GM19193 (cell line): ENCODE measurements at regions not wholly inside any gene's neighbourhood (a gene's known extent, or its start where the extent isn't known, plus 50 kb on each side); places are given as distances from the start of the nearest gene placed in this dataset.

Experiments
- POLR2A ChIP-seq: IDR thresholded peaks from 4 replicates; pipeline ENCODE4 v1.6.1; 2011; ENCODE audit not compliant: insufficient read depth, insufficient read length; ENCODE audit errors: extremely low read depth

- no peak for TF ChIP-seq POLR2A
These were observed 505.6 kb upstream of the API5 start for GRCh38 chr11:42806191-42806590.

- no peak for TF ChIP-seq POLR2A
These were observed 499.4 kb upstream of the API5 start for GRCh38 chr11:42812361-42812760.

- TF ChIP-seq POLR2A = no peak
These were observed 498.8 kb upstream of the API5 start for GRCh38 chr11:42812960-42813359.

GRCh38 chr11:42816471-42816870 lies 495.3 kb upstream of the API5 start:
- no peak for TF ChIP-seq POLR2A

- no peak for TF ChIP-seq POLR2A
These were observed 492.7 kb upstream of the API5 start for GRCh38 chr11:42819126-42819525.

DNA sequence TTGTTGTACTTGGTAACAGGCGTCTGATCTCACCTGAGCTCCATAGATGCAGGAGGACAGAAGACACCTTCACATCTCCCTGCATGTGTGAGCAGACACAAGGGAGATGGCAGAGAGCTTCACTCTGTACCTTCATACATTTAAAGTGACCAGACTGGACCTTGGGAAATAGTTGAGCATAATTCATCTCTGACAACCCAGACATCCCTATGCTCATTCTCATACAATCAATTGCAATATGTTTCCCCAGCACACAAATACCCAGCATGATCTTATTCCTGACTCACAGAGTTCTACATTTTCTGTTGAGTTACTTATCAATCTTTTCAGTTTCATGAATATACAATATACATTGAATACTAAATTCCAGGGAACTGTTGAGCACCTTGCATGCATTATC lies 488.2 kb upstream of the API5 start:
- no peak for TF ChIP-seq POLR2A

- TF ChIP-seq POLR2A = no peak
These were observed 487.7 kb upstream of the API5 start for GRCh38 chr11:42824067-42824466.

DNA sequence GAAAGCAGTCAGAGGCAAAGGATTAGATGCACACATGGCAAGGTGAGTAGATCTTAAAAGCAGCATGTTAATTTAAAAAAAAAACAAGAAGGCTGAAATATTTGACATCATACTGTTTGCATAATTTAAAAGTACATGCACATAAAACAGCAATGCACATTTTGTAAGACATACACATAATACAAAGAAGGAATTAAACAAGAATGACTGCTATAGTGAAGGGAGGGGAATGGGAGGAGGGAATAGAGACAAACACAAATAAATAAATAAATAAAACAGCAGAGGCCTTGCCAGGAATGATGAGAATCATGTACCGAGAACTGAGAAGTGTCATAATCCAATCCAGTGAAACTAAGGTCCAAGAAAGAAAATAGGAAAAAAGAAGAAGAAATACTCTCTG lies 486.2 kb upstream of the API5 start:
- TF ChIP-seq POLR2A = no peak

- no peak for TF ChIP-seq POLR2A
These were observed 484.0 kb upstream of the API5 start for GRCh38 chr11:42827845-42828244.

DNA sequence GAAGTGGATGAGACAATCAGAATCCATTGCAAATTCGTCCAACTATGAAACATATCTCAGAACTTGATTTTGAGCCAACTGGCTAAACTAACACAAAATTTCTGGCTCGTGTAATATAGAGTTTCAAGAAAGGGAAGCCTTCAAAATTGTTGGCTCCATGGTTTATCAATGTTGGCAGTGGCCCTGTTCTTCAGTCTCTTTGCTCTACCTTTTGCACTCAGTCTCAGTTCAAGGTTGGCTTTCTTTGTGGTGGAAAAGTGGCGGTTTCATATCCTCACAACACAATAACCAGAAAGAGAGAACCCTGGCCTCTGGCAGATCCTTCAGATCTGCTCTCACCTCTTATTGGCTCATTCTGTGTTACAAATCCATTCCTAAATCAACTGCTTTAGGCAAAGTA lies 473.8 kb upstream of the API5 start:
- no peak for TF ChIP-seq POLR2A

GRCh38 chr11:42840176-42840829 lies 471.5 kb upstream of the API5 start:
- no peak for TF ChIP-seq POLR2A

DNA sequence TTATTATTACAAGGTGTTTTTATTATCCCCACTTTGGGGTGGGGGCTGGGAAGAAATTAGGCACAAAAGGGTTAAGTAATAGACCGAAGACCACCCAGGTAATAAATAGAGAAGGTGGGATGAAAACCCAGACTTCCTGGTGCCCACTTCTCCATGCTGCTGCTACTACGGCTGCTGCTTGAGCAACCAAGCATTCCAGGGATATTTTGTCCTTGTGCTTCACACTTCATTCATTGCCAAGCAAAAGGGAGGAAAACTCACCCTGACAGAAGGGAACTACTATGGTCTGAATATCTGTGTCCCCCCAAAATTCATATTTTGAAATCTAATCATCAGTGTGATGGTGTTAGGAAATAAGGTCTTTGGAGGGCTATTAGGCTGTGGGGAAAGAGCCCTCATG lies 470.9 kb upstream of the API5 start:
- no peak for TF ChIP-seq POLR2A

- no peak for TF ChIP-seq POLR2A
These were observed 470.2 kb upstream of the API5 start for GRCh38 chr11:42841556-42841955.

GRCh38 chr11:42849362-42849761 lies 462.4 kb upstream of the API5 start:
- no peak for TF ChIP-seq POLR2A

DNA sequence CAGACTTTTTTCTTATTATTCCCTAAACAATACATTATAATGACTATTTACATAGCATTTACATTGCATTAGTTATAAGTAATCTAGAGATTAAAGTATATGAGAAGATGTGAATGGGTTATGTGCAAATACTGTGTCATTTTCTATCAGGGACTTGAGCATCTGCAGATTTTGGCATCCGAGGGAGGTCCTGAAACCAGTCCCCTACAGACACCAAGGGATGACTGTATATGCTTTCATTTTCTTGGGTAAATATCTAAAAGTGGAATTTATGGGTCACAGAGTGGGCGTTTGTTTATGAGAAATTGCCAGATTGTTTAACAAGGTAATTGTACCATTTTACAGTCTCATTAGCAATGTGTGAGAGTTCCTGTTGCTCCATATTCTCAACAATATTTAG lies 454.5 kb upstream of the API5 start:
- TF ChIP-seq POLR2A = no peak

DNA sequence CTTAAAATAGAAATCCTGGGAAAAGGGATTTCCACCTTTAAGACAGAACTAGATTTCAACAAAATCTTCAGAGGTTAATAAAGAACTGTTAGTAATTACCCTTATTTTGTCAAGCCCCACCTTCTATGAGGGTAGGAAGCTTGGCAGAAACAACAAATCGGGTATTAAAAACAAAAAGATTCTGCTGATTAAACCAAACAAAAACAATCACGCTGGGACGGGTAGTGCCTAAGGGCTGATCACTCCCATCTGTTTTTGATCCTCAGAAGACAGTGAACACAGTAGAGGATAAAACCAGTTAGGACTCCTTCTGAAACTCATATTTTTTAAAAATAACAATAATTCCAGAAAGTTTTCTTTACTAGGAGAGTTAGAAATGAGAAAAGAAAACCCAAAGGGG lies 441.3 kb upstream of the API5 start:
- TF ChIP-seq POLR2A = no peak

- TF ChIP-seq POLR2A = no peak
These were observed 421.0 kb upstream of the API5 start for GRCh38 chr11:42890773-42891172.
